Lung (tissue), 11 donors: ENCODE measurements at regions not wholly inside any gene's neighbourhood (a gene's known extent, or its start where the extent isn't known, plus 50 kb on each side); places are given as distances from the start of the nearest gene placed in this dataset.
A peak's percentile ranks its signal among the peaks of the same experiment; 100 is the strongest.
"Not testable (repeated sequence)": the region's sequence is repeated elsewhere in the genome, so short reads cannot be mapped to it uniquely, and the experiment has no call there.

Experiments used
- ATAC-seq: fragments of 200-7000 bp; cut with Tn5 transposase; one replicate; pipeline ENCODE4 v1.9.1; 2020; ENCODE audit warnings: moderate number of reproducible peaks; ENCODE audit not compliant: insufficient read depth, low FRiP score
- DNase-seq, 3 donors: peaks; one replicate each; pipeline ENCODE4 v3.0.0-alpha.2; 2013 to 2017
- H3K27ac ChIP-seq, 2 donors: one replicate each; pipeline ENCODE4 v1.5.1; 2013; ENCODE audit warnings: mild to moderate bottlenecking in 2 of 2, moderate library complexity in 2 of 2, control low read depth in 1 of 2, inconsistent platforms in 1 of 2, low read depth in 1 of 2, low read length in 1 of 2
- H3K27me3 ChIP-seq, 3 donors: one replicate each; pipeline ENCODE4 v1.5.1; 2013; ENCODE audit warnings: low read length in 2 of 3; ENCODE audit not compliant: control insufficient read depth in 3 of 3, insufficient read depth in 3 of 3
- H3K36me3 ChIP-seq, 4 donors: one replicate each; pipeline ENCODE4 v1.5.1; 2013; ENCODE audit warnings: low read length in 4 of 4, mild to moderate bottlenecking in 1 of 4, moderate library complexity in 1 of 4; ENCODE audit not compliant: control insufficient read depth in 4 of 4, insufficient read depth in 4 of 4
- H3K4me1 ChIP-seq, 5 donors: one replicate each; pipeline ENCODE4 v1.5.1; 2013; ENCODE audit warnings: low read length in 5 of 5, mild to moderate bottlenecking in 2 of 5, moderate library complexity in 1 of 5; ENCODE audit not compliant: control insufficient read depth in 5 of 5, insufficient read depth in 5 of 5
- H3K4me3 ChIP-seq: one replicate; pipeline ENCODE4 v1.5.1; 2013; ENCODE audit warnings: mild to moderate bottlenecking, control low read depth, moderate library complexity
- H3K9ac ChIP-seq, 2 donors: one replicate each; pipeline ENCODE4 v1.5.1; 2013; ENCODE audit warnings: low read length in 2 of 2, control low read depth in 1 of 2; ENCODE audit not compliant: insufficient read depth in 1 of 2
- H3K9me3 ChIP-seq, 4 donors: one replicate each; pipeline ENCODE4 v1.5.1; 2013; ENCODE audit warnings: low read length in 3 of 4, mild to moderate bottlenecking in 1 of 4, moderate library complexity in 1 of 4; ENCODE audit not compliant: control insufficient read depth in 4 of 4, insufficient read depth in 3 of 4
- WGBS, 2 donors: extraction: QIAGEN DNeasy Blood & Tissue Kit; methylation state at CpG; one replicate each; pipeline ENCODE4 v1.1.7; 2013; 5-methylcytosine and 5-hydroxymethylcytosine counted together
- TF ChIP-seq, protein P1 (sequence below): IDR thresholded peaks from 2 replicates; pipeline ENCODE4 v1.5.1; 2012; ENCODE audit warnings: mild to moderate bottlenecking; ENCODE audit errors: control extremely low read depth, extremely low read depth
- donor health status: control.
- donor health status: control.
- donor health status: Bipolar disorder and iron deficiency.
- donor health status: healthy.
- donor health status: DM: yes; HTN: yes; CAD: no.

DNA sequence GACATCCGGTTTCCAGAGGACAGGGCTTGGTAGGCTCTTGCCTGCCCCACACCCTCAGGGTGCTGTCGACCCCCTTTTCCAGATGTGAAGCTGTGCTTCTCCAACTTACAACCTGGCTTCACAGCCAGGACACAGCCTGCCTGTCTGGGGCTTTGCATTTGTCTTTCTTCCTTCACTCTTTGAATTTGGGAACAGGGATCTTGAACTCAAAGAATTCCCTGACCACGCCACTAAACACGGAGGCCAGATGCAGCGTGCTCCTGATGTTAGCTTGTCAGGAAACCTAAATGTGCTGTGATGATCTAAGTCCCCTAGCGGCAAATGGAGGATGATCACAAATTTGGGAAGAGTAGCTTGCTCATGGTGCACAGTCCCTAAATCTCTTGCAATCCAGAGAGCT, 244.8 kb upstream of the RGMA start:
- H3K27me3 ChIP-seq: peaks cover 0 to 24% (median 21%) of the 10 kb centered on the region in 3 donors
- H3K4me3 ChIP-seq: no peak overlapping the region
- H3K4me1 ChIP-seq: peaks cover 0 to 5% (median 0%) of the 10 kb centered on the region in 5 donors
- H3K36me3 ChIP-seq: no peaks in the 10 kb centered on the region
- TF ChIP-seq, protein P1, sequence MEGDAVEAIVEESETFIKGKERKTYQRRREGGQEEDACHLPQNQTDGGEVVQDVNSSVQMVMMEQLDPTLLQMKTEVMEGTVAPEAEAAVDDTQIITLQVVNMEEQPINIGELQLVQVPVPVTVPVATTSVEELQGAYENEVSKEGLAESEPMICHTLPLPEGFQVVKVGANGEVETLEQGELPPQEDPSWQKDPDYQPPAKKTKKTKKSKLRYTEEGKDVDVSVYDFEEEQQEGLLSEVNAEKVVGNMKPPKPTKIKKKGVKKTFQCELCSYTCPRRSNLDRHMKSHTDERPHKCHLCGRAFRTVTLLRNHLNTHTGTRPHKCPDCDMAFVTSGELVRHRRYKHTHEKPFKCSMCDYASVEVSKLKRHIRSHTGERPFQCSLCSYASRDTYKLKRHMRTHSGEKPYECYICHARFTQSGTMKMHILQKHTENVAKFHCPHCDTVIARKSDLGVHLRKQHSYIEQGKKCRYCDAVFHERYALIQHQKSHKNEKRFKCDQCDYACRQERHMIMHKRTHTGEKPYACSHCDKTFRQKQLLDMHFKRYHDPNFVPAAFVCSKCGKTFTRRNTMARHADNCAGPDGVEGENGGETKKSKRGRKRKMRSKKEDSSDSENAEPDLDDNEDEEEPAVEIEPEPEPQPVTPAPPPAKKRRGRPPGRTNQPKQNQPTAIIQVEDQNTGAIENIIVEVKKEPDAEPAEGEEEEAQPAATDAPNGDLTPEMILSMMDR: no peak
- 26 to 36% methylated on average over 6 of the region's 6 CpGs for WGBS, 2 donors
- H3K9me3 ChIP-seq: no peaks in the 10 kb centered on the region
- H3K27ac ChIP-seq: no peak overlapping the region
- no peak overlapping the region for H3K9ac ChIP-seq
- ATAC-seq (no peak), DNase-seq (peak in 2 of 3 donors; percentile 29 to 37)

DNA sequence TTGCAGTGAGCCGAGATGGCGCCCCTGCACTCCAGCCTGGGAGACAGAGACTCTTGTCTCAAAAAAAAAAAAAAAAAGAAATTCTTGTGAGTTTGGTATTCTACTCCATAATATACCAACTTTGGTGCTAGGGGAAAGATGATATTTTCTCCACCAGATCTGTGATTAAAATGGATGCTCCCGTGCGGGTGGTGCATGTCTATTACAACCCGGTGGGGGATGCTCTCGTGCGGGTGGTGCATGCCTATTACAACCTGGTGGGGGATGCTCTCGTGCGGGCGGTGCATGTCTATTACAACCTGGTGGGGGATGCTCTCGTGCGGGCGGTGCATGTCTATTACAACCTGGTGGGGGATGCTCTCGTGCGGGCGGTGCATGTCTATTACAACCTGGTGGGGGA, 244.1 kb upstream of the RGMA start:
- not testable (repeated sequence) for H3K4me3 ChIP-seq, ATAC-seq, DNase-seq, H3K36me3 ChIP-seq, H3K9me3 ChIP-seq, H3K9ac ChIP-seq, H3K27ac ChIP-seq, H3K4me1 ChIP-seq
- 26 to 31% methylated on average over 15 to 16 of the region's 16 CpGs for WGBS, 2 donors
- H3K27me3 ChIP-seq: peaks cover 0 to 24% (median 21%) of the 10 kb centered on the region in 3 donors

DNA sequence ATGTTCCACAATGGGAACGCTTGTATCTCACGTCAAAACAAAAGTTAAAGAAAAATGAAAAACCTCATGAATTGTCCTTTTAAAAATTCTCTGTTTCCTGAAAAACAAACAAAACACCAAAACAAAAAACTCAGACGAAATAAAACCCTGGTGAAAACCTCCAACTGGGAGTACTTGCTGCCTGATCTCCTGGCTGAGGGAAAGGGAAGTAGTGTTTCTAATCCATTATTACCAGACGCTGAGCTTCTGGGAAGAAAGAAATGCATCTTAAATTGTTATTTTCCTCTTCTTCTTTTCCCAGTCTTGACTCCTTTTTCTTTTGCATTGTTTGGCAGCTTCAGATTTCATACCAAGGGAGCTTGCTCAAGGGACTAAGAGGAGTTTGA, 243.2 kb upstream of the RGMA start:
- Histone ChIP-seq H3K27ac (no peak overlapping the region), H3K4me3 (no peak overlapping the region), H3K27me3 (peaks cover 0 to 24% (median 21%) of the 10 kb centered on the region in 3 donors), H3K9ac (no peak overlapping the region), H3K4me1 (peaks cover 0 to 5% (median 0%) of the 10 kb centered on the region in 5 donors), H3K9me3 (no peaks in the 10 kb centered on the region), H3K36me3 (no peaks in the 10 kb centered on the region)
- WGBS, 2 donors: 27 to 38% methylated on average over 4 of the region's 4 CpGs
- ATAC-seq (no peak), DNase-seq (no peak)
- TF ChIP-seq, protein P1: no peak

DNA sequence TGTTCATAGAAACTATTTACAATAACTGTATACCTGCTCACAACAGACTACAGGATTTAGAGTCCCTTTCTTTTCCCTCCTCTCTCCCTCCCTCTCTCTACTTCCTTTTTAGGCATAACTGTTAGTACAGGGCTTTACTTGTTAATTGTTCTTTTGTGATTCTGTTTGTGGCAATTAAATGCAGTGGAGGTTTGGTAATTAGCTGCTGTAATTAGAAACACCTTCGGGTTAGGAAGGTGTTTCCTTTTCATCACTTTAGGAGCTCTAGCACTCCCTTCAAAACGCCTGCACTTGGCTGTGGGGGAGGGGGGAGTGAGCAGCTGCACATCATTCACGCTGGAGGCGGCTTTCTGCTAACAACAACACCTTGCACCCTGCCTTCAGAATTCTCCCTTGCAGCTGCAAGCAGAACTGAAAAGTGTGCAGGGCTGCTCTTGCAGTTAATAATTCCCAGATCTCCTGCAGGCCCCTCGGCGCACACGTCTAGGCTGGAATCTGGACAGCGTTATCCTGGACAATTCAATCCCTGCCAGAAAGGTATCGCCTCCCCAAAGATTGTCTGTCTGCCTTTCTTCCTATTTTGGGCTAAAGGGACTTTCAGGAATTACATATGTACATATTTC, 242.6 kb upstream of the RGMA start:
- TF ChIP-seq, protein P1: no peak
- no peak for ATAC-seq
- DNase-seq: peak; percentile 24 to 56 (median 46)
- no peak overlapping the region for H3K27ac ChIP-seq
- H3K27me3 ChIP-seq: peaks cover 0 to 24% (median 21%) of the 10 kb centered on the region in 3 donors
- no peak overlapping the region for H3K4me3 ChIP-seq
- peaks cover 0 to 5% (median 0%) of the 10 kb centered on the region in 5 donors for H3K4me1 ChIP-seq
- no peak overlapping the region for H3K9ac ChIP-seq
- no peaks in the 10 kb centered on the region for H3K9me3 ChIP-seq
- WGBS, 2 donors: 29 to 50% methylated on average over 9 of the region's 9 CpGs
- no peaks in the 10 kb centered on the region for H3K36me3 ChIP-seq
